HFFc6 (cell line): ENCODE measurements at regions not wholly inside any gene's neighbourhood (a gene's known extent, or its start where the extent isn't known, plus 50 kb on each side); places are given as distances from the start of the nearest gene placed in this dataset.

Source experiments
- DNase-seq: peaks from one replicate; pipeline ENCODE4 v3.0.0-alpha.2; 2018
- H3K27ac Mint-ChIP-seq: 2 replicates; pipeline ENCODE4 v1.8.0; 2020; ENCODE audit warnings: mild to moderate bottlenecking, mixed read lengths
- H3K27me3 Mint-ChIP-seq: 2 replicates; pipeline ENCODE4 v1.8.0; 2021; ENCODE audit warnings: mild to moderate bottlenecking, moderate library complexity, mixed read lengths; ENCODE audit not compliant: insufficient read depth
- H3K36me3 Mint-ChIP-seq: 2 replicates; pipeline ENCODE4 v1.8.0; 2021; ENCODE audit warnings: low read depth, mixed read lengths
- H3K4me1 Mint-ChIP-seq: 2 replicates; pipeline ENCODE4 v1.8.0; 2020; ENCODE audit warnings: low read depth, mixed read lengths
- H3K4me3 Mint-ChIP-seq: 2 replicates; pipeline ENCODE4 v1.8.0; 2020; ENCODE audit warnings: mild to moderate bottlenecking, moderate library complexity, mixed read lengths
- H3K9me3 Mint-ChIP-seq: 2 replicates; pipeline ENCODE4 v1.8.0; 2020; ENCODE audit warnings: mild to moderate bottlenecking, mixed read lengths
- CTCF ChIP-seq: fragments of 200-600 bp; sonication (generic); IDR thresholded peaks from 2 replicates; pipeline ENCODE4 v1.5.0; 2021; ENCODE audit warnings: antibody characterized with exemption, mild to moderate bottlenecking

GRCh38 chr21:25506261-25506660 lies 101.0 kb downstream of the MRPL39 start:
- TF ChIP-seq CTCF = no peak
- no peaks in the 10 kb centered on the region; the same call in none of the 2 replicates for H3K27me3 Mint-ChIP-seq
- no peaks in the 10 kb centered on the region for H3K36me3 Mint-ChIP-seq
- DNase-seq = no peak
- no peak overlapping the region for H3K4me3 Mint-ChIP-seq
- H3K9me3 Mint-ChIP-seq = no peaks in the 10 kb centered on the region
- peaks cover 27% of the 10 kb centered on the region for H3K4me1 Mint-ChIP-seq
- H3K27ac Mint-ChIP-seq = no peak overlapping the region

- TF ChIP-seq CTCF = no peak
- H3K4me1 Mint-ChIP-seq = peaks cover 27% of the 10 kb centered on the region
- H3K36me3 Mint-ChIP-seq = no peaks in the 10 kb centered on the region
- DNase-seq = no peak
- no peak overlapping the region for H3K4me3 Mint-ChIP-seq
- no peak overlapping the region for H3K27ac Mint-ChIP-seq
- no peaks in the 10 kb centered on the region for H3K9me3 Mint-ChIP-seq
- H3K27me3 Mint-ChIP-seq = peaks cover 5% of the 10 kb centered on the region; the same call in 1 of the 2 replicates
Observed at GRCh38 chr21:25503981-25504380, 103.3 kb downstream of the MRPL39 start.

GRCh38 chr21:25501996-25502665 lies 105.2 kb downstream of the MRPL39 start:
- Mint-ChIP-seq H3K27ac (no peak overlapping the region), H3K27me3 (peaks cover 5% of the 10 kb centered on the region; the same call in 1 of the 2 replicates), H3K9me3 (no peaks in the 10 kb centered on the region), H3K36me3 (no peaks in the 10 kb centered on the region), H3K4me1 (peaks cover 21% of the 10 kb centered on the region), H3K4me3 (no peak overlapping the region)
- DNase-seq = no peak
- no peak for TF ChIP-seq CTCF

- no peak for TF ChIP-seq CTCF
Observed at GRCh38 chr21:25501462-25501861, 105.8 kb downstream of the MRPL39 start.

GRCh38 chr21:25500598-25500997 lies 106.7 kb downstream of the MRPL39 start:
- DNase-seq = no peak

More at GRCh38 chr21:25501462-25501861, 105.8 kb downstream of the MRPL39 start:
- DNase-seq = no peak
- H3K4me3 Mint-ChIP-seq = no peak overlapping the region
- H3K4me1 Mint-ChIP-seq = peaks cover 19% of the 10 kb centered on the region
- peaks cover 5% of the 10 kb centered on the region; the same call in 1 of the 2 replicates for H3K27me3 Mint-ChIP-seq
- H3K27ac Mint-ChIP-seq = no peak overlapping the region
- no peaks in the 10 kb centered on the region for H3K9me3 Mint-ChIP-seq
- no peaks in the 10 kb centered on the region for H3K36me3 Mint-ChIP-seq

More at GRCh38 chr21:25500598-25500997, 106.7 kb downstream of the MRPL39 start:
- no peaks in the 10 kb centered on the region for H3K36me3 Mint-ChIP-seq
- H3K27me3 Mint-ChIP-seq = peaks cover 5% of the 10 kb centered on the region; the same call in 1 of the 2 replicates
- H3K9me3 Mint-ChIP-seq = no peaks in the 10 kb centered on the region
- no peak overlapping the region for H3K27ac Mint-ChIP-seq
- H3K4me3 Mint-ChIP-seq = no peak overlapping the region
- peaks cover 12% of the 10 kb centered on the region for H3K4me1 Mint-ChIP-seq
- TF ChIP-seq CTCF = no peak
